ENCODE measurements at regions not wholly inside any gene's neighbourhood (a gene's known extent, or its start where the extent isn't known, plus 50 kb on each side); places are given as distances from the start of the nearest gene placed in this dataset.

DNA sequence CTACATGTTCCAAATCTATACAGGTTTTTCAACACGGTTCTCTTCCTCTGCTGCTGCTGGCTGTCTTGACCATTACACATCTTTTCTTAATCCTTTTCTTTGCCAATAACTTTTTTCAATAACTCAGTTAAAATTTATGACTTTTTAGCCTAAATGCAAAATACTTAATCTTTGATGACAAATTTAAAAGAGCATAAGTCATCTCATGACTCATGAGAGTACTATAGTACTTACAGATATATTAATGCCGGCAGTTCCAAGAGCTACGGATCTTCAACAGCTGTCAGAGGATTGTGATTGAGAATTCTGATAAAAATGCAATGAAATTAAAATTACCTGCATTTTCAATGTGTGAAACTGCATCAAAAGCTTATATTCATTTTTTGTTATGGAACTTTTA is 105.5 kb downstream of the KPNA2 start:
- Mint-ChIP-seq H3K4me3 (no peak overlapping the region), H3K4me1 (no peaks in the 10 kb centered on the region), H3K9me3 (no peaks in the 10 kb centered on the region), H3K36me3 (ENCODE audit: insufficient read depth in 1 of 3, low read depth in 3 of 3) (no peaks in the 10 kb centered on the region), H3K27ac (no peak overlapping the region), H3K27me3 (ENCODE audit: low read depth) (no peaks in the 10 kb centered on the region; the same call in 1 of the 2 replicates)
- TF ChIP-seq CTCF (conservative IDR thresholded peaks at IDR 0.05), result no peak
- Histone ChIP-seq H3K79me2 (ENCODE audit: insufficient read depth, low read length) (no peaks in the 10 kb centered on the region), H3K9ac (ENCODE audit: extremely low read depth, insufficient read length, low read length) (no peak overlapping the region), H4K20me1 (ENCODE audit: control insufficient read depth, insufficient read depth, insufficient read length) (no peaks in the 10 kb centered on the region), H2BK15ac (ENCODE audit: low read depth, low read length) (no peak overlapping the region), H3K4me2 (ENCODE audit: insufficient read depth, insufficient read length, low read length) (no peak overlapping the region), H2BK12ac (ENCODE audit: insufficient read length, low read depth, low read length) (no peak overlapping the region), H2BK5ac (ENCODE audit: insufficient read length, low read length) (no peak overlapping the region), H2AK5ac (ENCODE audit: insufficient read length, low read length) (no peak overlapping the region), H3K27ac (ENCODE audit: insufficient read length, low read depth, low read length) (no peak overlapping the region), H3K79me1 (ENCODE audit: insufficient read depth, low read depth, low read length, poor library complexity, severe bottlenecking) (no peaks in the 10 kb centered on the region), H3K56ac (ENCODE audit: insufficient read length, low read depth, low read length) (no peak overlapping the region), H3K4ac (ENCODE audit: low read depth, low read length) (no peak overlapping the region), H2BK20ac (ENCODE audit: low read depth, low read length, poor library complexity, severe bottlenecking) (no peak overlapping the region), H3K27me3 (ENCODE audit: insufficient read depth, low read length) (no peaks in the 10 kb centered on the region), H3K18ac (ENCODE audit: insufficient read length, low read depth, low read length) (no peak overlapping the region), H3T11ph (ENCODE audit: low read length) (no peak overlapping the region), H4K8ac (replicated peaks; ENCODE audit: insufficient read length, low read depth, low read length) (no peak overlapping the region), H3K23me2 (ENCODE audit: insufficient read length, low read depth, low read length, poor library complexity, severe bottlenecking) (no peaks in the 10 kb centered on the region), H3K14ac (ENCODE audit: insufficient read depth, low read length) (no peak overlapping the region), H2AFZ (ENCODE audit: low read length) (no peak overlapping the region), H3K23ac (ENCODE audit: insufficient read length, low read depth, low read length) (no peak overlapping the region), H2BK120ac (ENCODE audit: low read depth, low read length, poor library complexity, severe bottlenecking) (no peak overlapping the region), H4K91ac (ENCODE audit: insufficient read length, low read depth, low read length) (no peak overlapping the region), H4K5ac (ENCODE audit: insufficient read length, low read depth, low read length) (no peak overlapping the region), H3K9me3 (ENCODE audit: control insufficient read depth, low read depth, low read length) (no peaks in the 10 kb centered on the region), H3K4me1 (ENCODE audit: insufficient read depth, low read length) (no peaks in the 10 kb centered on the region)
- no peak for DNase-seq
- no CpG with 5 or more reads among the region's 3 CpGs for WGBS (ENCODE audit: extremely low coverage, insufficient read length, low lambda C conversion rate)

Data from H9 (cell line).